Adrenal gland (tissue), 5 donors: ENCODE measurements at regions not wholly inside any gene's neighbourhood (a gene's known extent, or its start where the extent isn't known, plus 50 kb on each side); places are given as distances from the start of the nearest gene placed in this dataset.

ENCODE experiments used
- CTCF ChIP-seq, 6 experiments: fragments of 450-650 bp in 4 of 6; fragments of 200-600 bp in 2 of 6; sonication (generic) in 1 of 6; IDR thresholded peaks; 1 replicate in 5 of 6; 2 replicates in 1 of 6; pipeline versions ENCODE4 v1.5.1 to v1.8.0; 2016 to 2021; ENCODE audit warnings: antibody characterized with exemption in 6 of 6, mild to moderate bottlenecking in 2 of 6, moderate library complexity in 1 of 6
- POLR2A ChIP-seq, 2 donors: fragments of 450-650 bp; IDR thresholded peaks; one replicate each; pipeline ENCODE4 v1.6.1; 2017; ENCODE audit warnings: antibody characterized with exemption in 2 of 2, mild to moderate bottlenecking in 2 of 2, moderate library complexity in 1 of 2
- donor health status: DM: no; HTN: no; CAD: no.

- no peak for TF ChIP-seq CTCF (IDR thresholded peaks at IDR 0.05)
- TF ChIP-seq POLR2A (IDR thresholded peaks at IDR 0.05) = no peak
These were observed 1144.9 kb upstream of the GOT2 start for GRCh38 chr16:59878999-59879398.
